Ishikawa (cell line): ENCODE measurements at regions not wholly inside any gene's neighbourhood (a gene's known extent, or its start where the extent isn't known, plus 50 kb on each side); places are given as distances from the start of the nearest gene placed in this dataset.

Experiments used
- CEBPB ChIP-seq: IDR thresholded peaks from 2 replicates; pipeline ENCODE4 v1.6.1; 2012
- CREB1 ChIP-seq: IDR thresholded peaks from 2 replicates; pipeline ENCODE4 v1.6.1; 2012; ENCODE audit warnings: low read depth
- EGR1 ChIP-seq: IDR thresholded peaks from 2 replicates; pipeline ENCODE4 v1.6.1; 2012
- EP300 ChIP-seq: IDR thresholded peaks from 2 replicates; pipeline ENCODE4 v1.6.1; 2012; ENCODE audit warnings: borderline replicate concordance
- FOXM1 ChIP-seq: IDR thresholded peaks from 2 replicates; pipeline ENCODE4 v1.6.1; 2012; ENCODE audit warnings: low read depth, borderline replicate concordance
- MAX ChIP-seq: IDR thresholded peaks from 2 replicates; pipeline ENCODE4 v1.6.1; 2012
- NFIC ChIP-seq: IDR thresholded peaks from 2 replicates; pipeline ENCODE4 v1.6.1; 2012
- RAD21 ChIP-seq: IDR thresholded peaks from 2 replicates; pipeline ENCODE4 v1.6.1; 2012; ENCODE audit warnings: low read depth
- REST ChIP-seq: IDR thresholded peaks from 2 replicates; pipeline ENCODE4 v1.6.1; 2012; ENCODE audit warnings: low read depth, mild to moderate bottlenecking
- TAF1 ChIP-seq: IDR thresholded peaks from 2 replicates; pipeline ENCODE4 v1.6.1; 2012; ENCODE audit warnings: low read depth, mild to moderate bottlenecking
- TCF12 ChIP-seq: IDR thresholded peaks from 2 replicates; pipeline ENCODE4 v1.6.1; 2012; ENCODE audit warnings: low read depth
- TEAD4 ChIP-seq: IDR thresholded peaks from 2 replicates; pipeline ENCODE4 v1.6.1; 2012
- USF1 ChIP-seq: IDR thresholded peaks from 2 replicates; pipeline ENCODE4 v1.6.1; 2012
- YY1 ChIP-seq: IDR thresholded peaks from 2 replicates; pipeline ENCODE4 v1.6.1; 2012; ENCODE audit warnings: low read depth
- ZBTB7A ChIP-seq: IDR thresholded peaks from 2 replicates; pipeline ENCODE4 v1.6.1; 2012; ENCODE audit warnings: low read depth

DNA sequence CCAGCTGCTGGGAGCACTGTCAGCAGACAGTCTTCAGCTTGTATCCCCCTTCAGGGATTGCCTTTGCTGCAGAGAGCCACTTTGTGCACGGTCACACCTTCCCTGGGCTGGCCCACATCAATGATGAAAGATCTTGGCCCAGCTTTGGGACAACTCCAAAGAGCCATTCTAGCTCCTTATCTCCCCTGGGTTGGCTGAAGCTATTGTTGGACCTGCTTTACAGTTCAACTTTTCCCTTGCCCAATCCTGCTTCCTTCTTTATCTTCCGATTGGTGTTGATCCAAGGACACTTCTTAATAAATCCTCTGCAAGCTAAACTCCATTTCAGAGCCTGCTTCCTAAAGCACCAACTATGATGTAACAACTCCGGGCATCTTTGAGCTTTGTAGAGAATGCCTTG, 466.4 kb downstream of the KLF12 start:
- no peak for TF ChIP-seq ZBTB7A
- TF ChIP-seq CEBPB, result no peak
- TF ChIP-seq USF1, result no peak
- TF ChIP-seq FOXM1, result no peak
- TF ChIP-seq TEAD4, result no peak
- TF ChIP-seq REST, result no peak
- no peak for TF ChIP-seq NFIC
- TF ChIP-seq RAD21, result no peak
- TF ChIP-seq TCF12, result no peak
- TF ChIP-seq EP300, result no peak
- TF ChIP-seq EGR1, result no peak
- TF ChIP-seq TAF1, result no peak
- TF ChIP-seq YY1, result no peak
- TF ChIP-seq MAX, result no peak

DNA sequence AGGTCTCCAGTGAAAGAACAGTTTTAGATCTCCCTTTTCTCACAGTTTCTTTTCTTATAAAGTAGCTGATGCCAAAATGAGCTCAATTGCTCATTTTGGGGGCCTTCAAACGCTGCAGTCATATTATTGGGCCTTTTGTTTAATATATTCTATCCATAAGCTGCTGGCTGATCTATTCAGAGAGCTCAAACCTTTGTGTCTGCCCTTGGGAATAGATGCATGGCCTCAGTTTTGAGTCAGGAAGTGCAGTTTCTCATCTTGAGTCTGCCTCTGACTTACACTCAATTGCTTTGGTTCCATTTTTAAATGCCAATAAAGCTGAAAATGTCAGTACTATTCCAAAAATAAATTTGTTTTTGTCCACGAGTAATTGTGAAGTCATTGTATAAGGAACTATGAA, 468.9 kb downstream of the KLF12 start:
- TF ChIP-seq MAX (no peak), CEBPB (no peak)

DNA sequence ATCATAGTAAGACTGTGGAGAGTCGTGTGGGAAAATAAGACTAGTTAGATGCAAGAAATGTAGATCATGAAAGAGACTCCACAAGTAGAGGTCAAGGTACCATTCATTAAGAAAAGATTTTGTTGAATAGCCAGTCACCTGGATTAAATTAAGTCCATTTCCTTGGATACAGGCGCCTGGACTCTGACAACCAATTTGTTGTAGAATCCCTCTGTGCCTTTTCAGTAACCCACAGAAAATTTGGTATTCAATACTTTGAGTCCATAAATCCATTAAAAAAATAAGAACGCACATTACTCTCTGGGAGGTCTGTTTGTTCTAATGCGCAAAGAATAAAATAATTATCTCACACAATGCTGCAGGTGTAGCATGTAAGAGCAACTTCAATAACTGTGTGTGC, 469.4 kb downstream of the KLF12 start:
- TF ChIP-seq USF1 (no peak), MAX (no peak), EGR1 (no peak), CEBPB (no peak), EP300 (no peak), CREB1 (no peak), TAF1 (no peak), FOXM1 (no peak), ZBTB7A (no peak), REST (no peak), TEAD4 (no peak), TCF12 (no peak), NFIC (no peak), RAD21 (no peak)

- TF ChIP-seq TEAD4, result no peak
- no peak for TF ChIP-seq RAD21
- TF ChIP-seq TAF1, result no peak
- no peak for TF ChIP-seq EGR1
- TF ChIP-seq TCF12, result no peak
- TF ChIP-seq CEBPB, result no peak
- TF ChIP-seq MAX, result no peak
- TF ChIP-seq ZBTB7A, result no peak
- no peak for TF ChIP-seq EP300
- no peak for TF ChIP-seq YY1
Measured at GRCh38 chr13:73662833-73663232, 471.4 kb downstream of the KLF12 start.

GRCh38 chr13:73661687-73662425, 472.3 kb downstream of the KLF12 start:
- TF ChIP-seq TAF1 (no peak), FOXM1 (no peak), NFIC (no peak)

DNA sequence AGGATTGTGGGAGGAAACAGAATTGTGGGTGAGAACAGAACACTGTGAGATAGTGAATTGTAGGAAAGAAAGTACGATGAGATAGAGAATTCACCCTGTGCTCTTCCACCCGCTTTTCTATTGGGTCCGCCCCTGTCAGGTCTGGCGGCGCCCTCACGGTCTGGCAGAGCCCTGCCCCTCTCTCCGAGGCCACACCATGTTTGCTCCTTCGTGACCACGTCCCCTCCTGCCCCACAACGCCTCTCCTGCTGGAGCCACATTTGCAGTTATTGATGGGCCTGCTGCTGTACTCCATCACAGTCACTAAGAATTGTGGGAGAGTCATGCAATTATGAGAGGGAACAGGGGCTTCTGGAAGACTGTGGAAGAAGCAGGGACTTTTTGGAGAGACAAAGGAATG, 473.1 kb downstream of the KLF12 start:
- TF ChIP-seq TCF12, result no peak
- no peak for TF ChIP-seq FOXM1
- TF ChIP-seq ZBTB7A, result no peak
- TF ChIP-seq TEAD4, result no peak
- no peak for TF ChIP-seq YY1
- TF ChIP-seq USF1, result no peak
- no peak for TF ChIP-seq MAX
